H1 (cell line): ENCODE measurements at regions not wholly inside any gene's neighbourhood (a gene's known extent, or its start where the extent isn't known, plus 50 kb on each side); places are given as distances from the start of the nearest gene placed in this dataset.

Experiments
- CTCF ChIA-PET: fragments of 300-600 bp; sonication (Branson Sonifier 250); formaldehyde crosslinking; loops from one replicate; lab custom pipeline; 2021; ENCODE audit not compliant: partially characterized antibody; lab: Charles Lee
- POLR2A ChIA-PET: fragments of 300-600 bp; sonication (Branson Sonifier 250); formaldehyde crosslinking; loops from one replicate; lab custom pipeline; 2021; ENCODE audit warnings: inconsistent platforms; ENCODE audit not compliant: partially characterized antibody; lab: Charles Lee
- DNase-seq, 2 experiments: peaks; one replicate each; pipeline versions ENCODE4 v3.0.0 to v3.0.0-alpha.2; 2010 to 2022; ENCODE audit warnings: low spot score in 2 of 2, low read depth in 1 of 2, mixed read lengths in 1 of 2
- FAIRE-seq: peaks from 2 replicates; lab custom pipeline; 2011; peaks lifted over from hg19 to GRCh38; lab: Jason Lieb, UNC
- H2AFZ ChIP-seq: 2 replicates; pipeline ENCODE4 v1.8.1; 2012; ENCODE audit warnings: low read length, inconsistent platforms
- H2AK5ac ChIP-seq: 2 replicates; pipeline ENCODE4 v1.6.1; 2013; ENCODE audit warnings: low read depth, low read length
- H2BK120ac ChIP-seq: replicated peaks from 2 replicates; pipeline ENCODE3; 2013; ENCODE audit warnings: low read depth, low read length, inconsistent platforms
- H2BK12ac ChIP-seq: 2 replicates; pipeline ENCODE4 v1.6.1; 2013; ENCODE audit warnings: low read depth, low read length
- H2BK15ac ChIP-seq: 2 replicates; pipeline ENCODE4 v1.6.1; 2013; ENCODE audit warnings: low read length
- H2BK20ac ChIP-seq: 2 replicates; pipeline ENCODE4 v1.6.1; 2013; ENCODE audit warnings: low read length
- H2BK5ac ChIP-seq: 2 replicates; pipeline ENCODE4 v1.6.1; 2013; ENCODE audit warnings: low read depth, low read length
- H3K14ac ChIP-seq: 2 replicates; pipeline ENCODE4 v1.6.1; 2013; ENCODE audit warnings: inconsistent platforms; ENCODE audit not compliant: insufficient read length
- H3K18ac ChIP-seq: 2 replicates; pipeline ENCODE4 v1.6.1; 2013; ENCODE audit warnings: low read length; ENCODE audit errors: extremely low read depth
- H3K23ac ChIP-seq: 2 replicates; pipeline ENCODE4 v1.6.1; 2013; ENCODE audit warnings: inconsistent platforms; ENCODE audit not compliant: insufficient read length
- H3K23me2 ChIP-seq: 2 replicates; pipeline ENCODE4 v1.6.1; 2013; ENCODE audit warnings: low read depth, low read length
- H3K27ac ChIP-seq: 2 replicates; pipeline ENCODE4 v1.6.1; 2011; ENCODE audit warnings: low read depth, low read length, inconsistent platforms
- H3K27me3 ChIP-seq, 4 experiments: replicated peaks in 1 of 4; 1 replicate in 1 of 4; 2 replicates in 3 of 4; pipeline versions ENCODE4 v1.6.1 to v1.8.1; 2011 to 2013; ENCODE audit warnings: low read length in 3 of 4, mild to moderate bottlenecking in 3 of 4, inconsistent platforms in 2 of 4, mixed read lengths in 2 of 4, moderate library complexity in 1 of 4; ENCODE audit not compliant: control insufficient read depth in 3 of 4, insufficient read depth in 3 of 4; ENCODE audit errors: extremely low read depth in 1 of 4
- H3K36me3 ChIP-seq, 4 experiments: 2 replicates each; pipeline versions ENCODE4 v1.6.1 to v1.8.1; 2011 to 2013; ENCODE audit warnings: mild to moderate bottlenecking in 4 of 4, low read length in 3 of 4, moderate library complexity in 2 of 4, control low read depth in 1 of 4, inconsistent platforms in 1 of 4; ENCODE audit not compliant: insufficient read depth in 4 of 4, control insufficient read depth in 2 of 4
- H3K4ac ChIP-seq: replicated peaks from 2 replicates; pipeline ENCODE3; 2013; ENCODE audit warnings: low read length, low read depth, mixed read lengths, inconsistent platforms; ENCODE audit not compliant: insufficient read length
- H3K4me1 ChIP-seq, 4 experiments: replicated peaks in 1 of 4; 1 replicate in 1 of 4; 2 replicates in 3 of 4; pipeline versions ENCODE4 v1.6.1 to v1.8.1; 2011 to 2013; ENCODE audit warnings: low read length in 3 of 4, inconsistent platforms in 2 of 4, mixed read lengths in 1 of 4; ENCODE audit not compliant: insufficient read depth in 4 of 4, control insufficient read depth in 3 of 4
- H3K4me2 ChIP-seq, 2 experiments: 2 replicates each; pipeline versions ENCODE4 v1.6.1 to v1.8.1; 2011 to 2013; ENCODE audit warnings: low read depth in 2 of 2, low read length in 2 of 2, control low read depth in 1 of 2, inconsistent platforms in 1 of 2, mild to moderate bottlenecking in 1 of 2; ENCODE audit not compliant: insufficient read depth in 1 of 2
- H3K4me3 ChIP-seq, 4 experiments: fragments of 200-600, 300-600 bp in 1 of 4; sonication (generic), shearing (Covaris generic), sonication (Bioruptor Twin) in 1 of 4; 2 replicates each; pipeline versions ENCODE4 v1.5.1 to v1.8.1; 2011 to 2016; ENCODE audit warnings: low read length in 4 of 4, low read depth in 3 of 4, control low read depth in 2 of 4, inconsistent platforms in 2 of 4, mild to moderate bottlenecking in 2 of 4, mixed read lengths in 1 of 4, moderate library complexity in 1 of 4; ENCODE audit not compliant: insufficient read depth in 2 of 4; ENCODE audit errors: extremely low read depth in 1 of 4
- H3K56ac ChIP-seq: replicated peaks from 2 replicates; pipeline ENCODE3; 2013; ENCODE audit warnings: low read depth, mild to moderate bottlenecking, mixed read lengths, low read length, inconsistent platforms; ENCODE audit not compliant: insufficient read length
- H3K79me1 ChIP-seq: 2 replicates; pipeline ENCODE4 v1.6.1; 2013; ENCODE audit warnings: low read depth, low read length, control low read depth
- H3K79me2 ChIP-seq, 2 experiments: 2 replicates each; pipeline versions ENCODE4 v1.6.1 to v1.8.1; 2012 to 2013; ENCODE audit warnings: low read length in 2 of 2, mild to moderate bottlenecking in 2 of 2, inconsistent platforms in 1 of 2; ENCODE audit not compliant: insufficient read depth in 2 of 2, control insufficient read depth in 1 of 2
- H3K9ac ChIP-seq, 4 experiments: replicated peaks in 1 of 4; 1 replicate in 1 of 4; 2 replicates in 3 of 4; pipeline versions ENCODE4 v1.6.1 to v1.8.1; 2011 to 2013; ENCODE audit warnings: low read depth in 3 of 4, low read length in 3 of 4, control low read depth in 2 of 4, mild to moderate bottlenecking in 2 of 4, moderate library complexity in 2 of 4, inconsistent platforms in 1 of 4; ENCODE audit errors: extremely low read depth in 1 of 4
- H3K9me3 ChIP-seq, 2 experiments: 2 replicates each; pipeline versions ENCODE4 v1.6.1 to v1.8.1; 2012 to 2013; ENCODE audit warnings: mild to moderate bottlenecking in 2 of 2, moderate library complexity in 2 of 2, control low read depth in 1 of 2, inconsistent platforms in 1 of 2, low read depth in 1 of 2, low read length in 1 of 2, mixed read lengths in 1 of 2; ENCODE audit not compliant: insufficient read depth in 2 of 2
- H4K20me1 ChIP-seq, 2 experiments: replicated peaks in 1 of 2; 2 replicates each; pipeline versions ENCODE3 to v1.8.1; 2011 to 2013; ENCODE audit warnings: inconsistent platforms in 2 of 2, low read length in 2 of 2, mild to moderate bottlenecking in 1 of 2; ENCODE audit not compliant: insufficient read depth in 2 of 2, control insufficient read depth in 1 of 2
- H4K5ac ChIP-seq: 2 replicates; pipeline ENCODE4 v1.6.1; 2013; ENCODE audit warnings: low read length, low read depth, mixed read lengths, inconsistent platforms; ENCODE audit not compliant: insufficient read length
- H4K8ac ChIP-seq: 2 replicates; pipeline ENCODE4 v1.8.0; 2013; ENCODE audit warnings: mild to moderate bottlenecking, moderate library complexity, low read length, inconsistent platforms; ENCODE audit not compliant: insufficient read depth; ENCODE audit errors: extremely low read depth
- H4K91ac ChIP-seq: replicated peaks from 2 replicates; pipeline ENCODE3; 2013; ENCODE audit warnings: low read length, mixed read lengths, inconsistent platforms; ENCODE audit not compliant: insufficient read length
- ASH2L ChIP-seq: fragments of 200-600, 300-600 bp; sonication (generic); IDR thresholded peaks from one replicate; pipeline ENCODE4 v1.7.1; 2017; ENCODE audit warnings: low read length
- ATF2 ChIP-seq: IDR thresholded peaks from 2 replicates; pipeline ENCODE4 v1.6.1; 2012; ENCODE audit warnings: low read length, inconsistent platforms
- CTBP2 ChIP-seq: IDR thresholded peaks from 2 replicates; pipeline ENCODE4 v1.7.0; 2011; ENCODE audit warnings: borderline replicate concordance, mild to moderate bottlenecking, moderate library complexity, mixed read lengths, low read length; ENCODE audit not compliant: insufficient read depth, insufficient read length
- KDM5A ChIP-seq: fragments of 200-600 bp; IDR thresholded peaks from 2 replicates; pipeline ENCODE4 v1.7.1; 2012; ENCODE audit warnings: mild to moderate bottlenecking, low read length, inconsistent platforms, mixed read lengths
- SP1 ChIP-seq: IDR thresholded peaks from 2 replicates; pipeline ENCODE4 v1.6.1; 2011; ENCODE audit warnings: low read depth, low read length
- TAF7 ChIP-seq: optimal IDR thresholded peaks from 2 replicates; pipeline ENCODE3; 2011; ENCODE audit warnings: low read depth, mild to moderate bottlenecking, inconsistent platforms, low read length, moderate library complexity, borderline replicate concordance
- WGBS, 2 experiments: shearing (Covaris generic) in 1 of 2; methylation state at CpG; one replicate each; pipeline versions ENCODE4 v1.1.6 to v1.1.7; 2013 to 2015; ENCODE audit warnings: low lambda C conversion rate in 2 of 2, mixed read lengths in 2 of 2, inconsistent platforms in 1 of 2, low coverage in 1 of 2, missing lambda C conversion rate in 1 of 2; ENCODE audit not compliant: insufficient replicate concordance in 2 of 2, insufficient coverage in 1 of 2, insufficient read length in 1 of 2; ENCODE audit errors: extremely low coverage in 1 of 2, missing lambda C conversion rate in 1 of 2; 5-methylcytosine and 5-hydroxymethylcytosine counted together

DNA sequence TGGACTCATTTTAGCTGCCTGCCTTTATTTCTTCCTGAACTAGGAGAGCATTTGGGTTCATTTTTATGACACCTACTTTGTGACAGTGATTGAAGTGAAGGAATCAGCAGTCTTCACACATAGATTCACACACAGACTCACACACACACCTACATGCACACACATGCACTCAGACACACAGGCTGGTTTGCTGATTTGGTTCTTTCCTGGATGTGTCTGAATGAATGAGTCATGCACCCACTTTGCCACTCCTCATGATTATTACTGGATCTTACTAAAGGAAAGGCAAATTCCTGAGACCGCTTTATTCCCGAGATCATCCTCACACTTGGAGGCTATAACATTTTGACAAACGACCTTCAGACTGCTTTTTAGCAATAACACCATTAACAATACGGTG, 529.5 kb downstream of the AGTPBP1 start:
- ChIA-PET POLR2A (no interaction called here), CTCF (interaction anchor here (0.9 to 1.0 kb wide), 2 partner anchors 16 to 101 kb away, joined by 3 read pairs; no protein-coding TSS in a partner anchor)
- WGBS, 2 experiments = 90% methylated on average over 4 of the region's 4 CpGs; no CpG with 5 or more reads in 1 of the 2 experiments
- peaks cover 2 to 9% (median 7%) of the 10 kb centered on the region in 4 experiments; a peak in 4 of 7 replicates for H3K4me1 ChIP-seq
- H3K9ac ChIP-seq = no peak overlapping the region
- no peak overlapping the region for H2BK12ac ChIP-seq
- H3K4me2 ChIP-seq = no peak overlapping the region
- no peaks in the 10 kb centered on the region for H3K36me3 ChIP-seq
- no peak overlapping the region for H3K4me3 ChIP-seq
- no peak overlapping the region for H2BK120ac ChIP-seq
- no peak overlapping the region for H2BK15ac ChIP-seq
- FAIRE-seq = no peak
- no peak overlapping the region for H4K8ac ChIP-seq
- H3K27ac ChIP-seq = no peak overlapping the region
- DNase-seq = no peak
- H3K79me1 ChIP-seq = no peaks in the 10 kb centered on the region
- no peak overlapping the region for H2BK5ac ChIP-seq
- H4K20me1 ChIP-seq = no peaks in the 10 kb centered on the region
- H3K56ac ChIP-seq = no peak overlapping the region
- H3K14ac ChIP-seq = no peak overlapping the region
- no peak overlapping the region for H4K5ac ChIP-seq
- no peak overlapping the region for H3K4ac ChIP-seq
- H3K27me3 ChIP-seq = no peaks in the 10 kb centered on the region
- H4K91ac ChIP-seq = no peak overlapping the region
- no peak overlapping the region for H2AFZ ChIP-seq
- H3K23ac ChIP-seq = no peak overlapping the region
- no peak overlapping the region for H2AK5ac ChIP-seq
- TF ChIP-seq TAF7 (no peak), CTBP2 (no peak), KDM5A (no peak), ATF2 (no peak), ASH2L (no peak), SP1 (no peak)
- H3K18ac ChIP-seq = no peak overlapping the region
- H3K23me2 ChIP-seq = no peaks in the 10 kb centered on the region
- peaks cover 0 to 2% of the 10 kb centered on the region in 2 experiments; a peak in 1 of 4 replicates for H3K79me2 ChIP-seq
- H2BK20ac ChIP-seq = no peak overlapping the region
- 0 out of 4 replicates have a peak, but pooled peaks cover 0 to 6% of the 10 kb centered on the region in 2 experiments for H3K9me3 ChIP-seq
